GM12878 (cell line): ENCODE measurements at regions not wholly inside any gene's neighbourhood (a gene's known extent, or its start where the extent isn't known, plus 50 kb on each side); places are given as distances from the start of the nearest gene placed in this dataset.

Experiments used
- ATAC-seq: fragments of 200-7000 bp; cut with Tn5 transposase; 3 replicates; pipeline ENCODE4 v1.9.1; 2020; ENCODE audit warnings: mild to moderate bottlenecking, moderate library complexity
- BruUV-seq: library from RNA; stranded (reverse); fragments of 400-500 nt; replicated peaks from 2 replicates; lab custom pipeline; 2021; lab: Mats Ljungman, UMichigan
- CTCF ChIA-PET: fragments of 300-600 bp; sonication (Branson Sonifier 250); formaldehyde crosslinking; extraction: SDS; loops from one replicate; lab custom pipeline; 2021; ENCODE audit warnings: inconsistent platforms; lab: Yijun Ruan, JAX
- POLR2A ChIA-PET: fragments of 350-600 bp; formaldehyde crosslinking; extraction: SDS; loops from one replicate; lab custom pipeline; 2021; ENCODE audit warnings: inconsistent platforms; lab: Charles Lee
- RAD21 ChIA-PET: fragments of 300-600 bp; sonication (Branson Sonifier 250); formaldehyde crosslinking; loops from one replicate; lab custom pipeline; 2023; ENCODE audit warnings: antibody characterized with exemption; ENCODE audit not compliant: unreplicated experiment; lab: Charles Lee
- SMC1A ChIA-PET: fragments of 300-600 bp; sonication (Branson Sonifier 250); formaldehyde crosslinking; loops from one replicate; lab custom pipeline; 2023; ENCODE audit not compliant: unreplicated experiment, uncharacterized antibody; lab: Charles Lee
- DNase-seq: peaks from one replicate; pipeline ENCODE4 v3.0.0-alpha.2; 2011; ENCODE audit warnings: low read depth, low spot score
- FAIRE-seq: peaks from 3 replicates; lab custom pipeline; 2011; peaks lifted over from hg19 to GRCh38; lab: Jason Lieb, UNC
- H2AFZ ChIP-seq: 2 replicates; pipeline ENCODE4 v1.6.0; 2011; ENCODE audit warnings: low read depth, low read length, control low read depth; ENCODE audit not compliant: control insufficient read depth
- H3K27ac ChIP-seq: 2 replicates; pipeline ENCODE4 v1.5.1; 2011; ENCODE audit warnings: control low read depth; ENCODE audit not compliant: control insufficient read depth, insufficient read depth
- H3K27me3 ChIP-seq, 2 experiments: replicated peaks in 1 of 2; 2 replicates each; pipeline versions ENCODE4 v1.6.0 to v1.6.1; 2011; ENCODE audit warnings: low read length in 1 of 2; ENCODE audit not compliant: control insufficient read depth in 2 of 2, insufficient read depth in 2 of 2
- H3K36me3 ChIP-seq, 2 experiments: 2 replicates each; pipeline ENCODE4 v1.5.1; 2011; ENCODE audit warnings: low read length in 1 of 2; ENCODE audit not compliant: control insufficient read depth in 2 of 2, insufficient read depth in 2 of 2
- H3K4me1 ChIP-seq: 2 replicates; pipeline ENCODE4 v1.6.1; 2011; ENCODE audit warnings: mild to moderate bottlenecking, low read length, moderate library complexity, mixed read lengths; ENCODE audit not compliant: control insufficient read depth, insufficient read depth
- H3K4me2 ChIP-seq: 2 replicates; pipeline ENCODE4 v1.6.0; 2011; ENCODE audit warnings: control low read depth; ENCODE audit not compliant: control insufficient read depth, insufficient read depth
- H3K4me3 ChIP-seq: fragments of 200-600 bp; sonication (generic); 2 replicates; pipeline ENCODE4 v1.5.1; 2016
- H3K79me2 ChIP-seq: 2 replicates; pipeline ENCODE4 v1.6.0; 2011; ENCODE audit warnings: low read length; ENCODE audit not compliant: control insufficient read depth, insufficient read depth
- H3K9ac ChIP-seq: 2 replicates; pipeline ENCODE4 v1.8.0; 2011; ENCODE audit warnings: low read length, control low read depth, mixed read lengths; ENCODE audit not compliant: control insufficient read depth, insufficient read depth
- H3K9me3 ChIP-seq: replicated peaks from 3 replicates; pipeline ENCODE4 v1.5.1; 2011; ENCODE audit warnings: mild to moderate bottlenecking, low read length; ENCODE audit not compliant: control insufficient read depth, insufficient read depth
- H4K20me1 ChIP-seq: 2 replicates; pipeline ENCODE4 v1.6.0; 2011; ENCODE audit not compliant: control insufficient read depth, insufficient read depth
- CBFB ChIP-seq: IDR thresholded peaks from 2 replicates; pipeline ENCODE4 v1.6.1; 2016; ENCODE audit warnings: antibody characterized with exemption, low read depth
- CBX3 ChIP-seq: fragments of 200-600 bp; sonication (generic); IDR thresholded peaks from 2 replicates; pipeline ENCODE4 v1.6.1; 2016; ENCODE audit warnings: low read depth, borderline replicate concordance
- CEBPB ChIP-seq, 2 experiments: fragments of 150-350 bp in 1 of 2; IDR thresholded peaks; 2 replicates each; pipeline ENCODE4 v1.6.1; 2012 to 2014; ENCODE audit warnings: low read depth in 2 of 2, low read length in 2 of 2, borderline replicate concordance in 1 of 2, inconsistent platforms in 1 of 2
- EP300 ChIP-seq, 2 experiments: fragments of 150-350 bp in 1 of 2; IDR thresholded peaks; 2 replicates each; pipeline ENCODE4 v1.6.1; 2011 to 2012; ENCODE audit warnings: low read depth in 2 of 2, low read length in 2 of 2, borderline replicate concordance in 1 of 2, improper control_type of control experiment in 1 of 2, inconsistent platforms in 1 of 2; ENCODE audit not compliant: control insufficient read depth in 1 of 2
- ETV6 ChIP-seq, 2 experiments: fragments of 450-650 bp in 1 of 2; IDR thresholded peaks in 1 of 2; conservative IDR thresholded peaks in 1 of 2; 2 replicates each; pipeline ENCODE4 v1.6.1; 2014; ENCODE audit warnings: antibody characterized with exemption in 1 of 2, borderline replicate concordance in 1 of 2, low read depth in 1 of 2, mild to moderate bottlenecking in 1 of 2, moderate library complexity in 1 of 2
- LARP7 ChIP-seq: fragments of 450-650 bp; IDR thresholded peaks from 2 replicates; pipeline ENCODE4 v1.6.1; 2017; ENCODE audit warnings: mild to moderate bottlenecking
- POLR2A ChIP-seq: IDR thresholded peaks from 2 replicates; pipeline ENCODE4 v1.6.1; 2011; ENCODE audit warnings: low read depth, mild to moderate bottlenecking, low read length
- RELA ChIP-seq: fragments of 450-650 bp; IDR thresholded peaks from 2 replicates; pipeline ENCODE4 v1.8.0; 2014; ENCODE audit warnings: borderline replicate concordance; ENCODE audit not compliant: partially characterized antibody
- SMAD5 ChIP-seq: IDR thresholded peaks from 2 replicates; pipeline ENCODE4 v1.6.1; 2016; ENCODE audit warnings: antibody characterized with exemption, low read depth
- SREBF1 ChIP-seq: IDR thresholded peaks from 2 replicates; pipeline ENCODE4 v1.6.1; 2012; ENCODE audit warnings: mild to moderate bottlenecking, low read length
- SRF ChIP-seq, 2 experiments: IDR thresholded peaks; 2 replicates each; pipeline ENCODE4 v1.6.1; 2011; ENCODE audit warnings: low read depth in 2 of 2, low read length in 2 of 2, mild to moderate bottlenecking in 1 of 2, moderate library complexity in 1 of 2
- TCF12 ChIP-seq: IDR thresholded peaks from 2 replicates; pipeline ENCODE4 v1.6.1; 2011; ENCODE audit warnings: low read depth, mild to moderate bottlenecking, low read length
- ZBTB33 ChIP-seq: fragments of 450-650 bp; IDR thresholded peaks from 2 replicates; pipeline ENCODE4 v1.6.1; 2017; ENCODE audit warnings: mild to moderate bottlenecking
- ZNF622 ChIP-seq: fragments of 450-650 bp; IDR thresholded peaks from 2 replicates; pipeline ENCODE4 v1.6.1; 2017; ENCODE audit warnings: mild to moderate bottlenecking, inconsistent platforms
- WGBS: methylation state at CpG from one replicate; pipeline ENCODE4 v1.1.6; 2016; ENCODE audit warnings: low lambda C conversion rate; ENCODE audit not compliant: insufficient replicate concordance, insufficient coverage; ENCODE audit errors: missing lambda C conversion rate; 5-methylcytosine and 5-hydroxymethylcytosine counted together
- in situ Hi-C: fragments of 300-500 bp; cut with MboI; formaldehyde crosslinking; loops from 9 replicates; pipeline ENCODE4 v1.14.3; 2018; ENCODE audit warnings: mixed read lengths
- intact Hi-C: fragments of 100-400 bp; cut with micrococcal nuclease; formaldehyde crosslinking; loops from one replicate; pipeline ENCODE4 v1.14.2; 2022; ENCODE audit not compliant: unreplicated experiment
- TF ChIP-seq, protein P1 (sequence below): fragments of 450-650 bp; IDR thresholded peaks from 2 replicates; pipeline ENCODE4 v1.6.1; 2018; ENCODE audit warnings: borderline replicate concordance, mild to moderate bottlenecking; ENCODE audit not compliant: partially characterized antibody
- TF ChIP-seq, protein P2 (sequence below): fragments of 450-650 bp; formaldehyde crosslinking; IDR thresholded peaks from 2 replicates; pipeline ENCODE4 v1.5.0; 2022; ENCODE audit warnings: mild to moderate bottlenecking, missing genetic modification characterization

DNA sequence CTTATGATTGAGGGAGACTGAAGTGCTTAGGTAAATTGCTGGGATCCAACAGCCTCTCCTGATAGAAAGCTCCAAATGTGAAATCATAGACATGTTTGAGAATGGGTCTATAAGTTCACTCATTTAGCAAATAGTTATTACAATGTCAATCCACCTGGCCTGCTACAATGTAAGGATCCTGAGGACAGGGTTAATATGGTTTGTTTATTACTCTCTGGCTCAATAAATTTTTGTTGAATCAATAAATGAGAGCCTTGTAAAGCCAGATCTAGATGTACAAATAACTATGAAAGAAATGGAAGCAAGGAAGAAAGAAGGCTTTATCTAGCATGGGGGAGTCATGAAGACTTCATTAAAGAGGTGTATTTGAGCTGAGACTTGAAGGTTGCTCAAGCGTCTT is 165.6 kb upstream of the IGF1 start (continued):
- no peak for TF ChIP-seq SMAD5
- no peak for TF ChIP-seq TCF12
- TF ChIP-seq RELA: no peak

DNA sequence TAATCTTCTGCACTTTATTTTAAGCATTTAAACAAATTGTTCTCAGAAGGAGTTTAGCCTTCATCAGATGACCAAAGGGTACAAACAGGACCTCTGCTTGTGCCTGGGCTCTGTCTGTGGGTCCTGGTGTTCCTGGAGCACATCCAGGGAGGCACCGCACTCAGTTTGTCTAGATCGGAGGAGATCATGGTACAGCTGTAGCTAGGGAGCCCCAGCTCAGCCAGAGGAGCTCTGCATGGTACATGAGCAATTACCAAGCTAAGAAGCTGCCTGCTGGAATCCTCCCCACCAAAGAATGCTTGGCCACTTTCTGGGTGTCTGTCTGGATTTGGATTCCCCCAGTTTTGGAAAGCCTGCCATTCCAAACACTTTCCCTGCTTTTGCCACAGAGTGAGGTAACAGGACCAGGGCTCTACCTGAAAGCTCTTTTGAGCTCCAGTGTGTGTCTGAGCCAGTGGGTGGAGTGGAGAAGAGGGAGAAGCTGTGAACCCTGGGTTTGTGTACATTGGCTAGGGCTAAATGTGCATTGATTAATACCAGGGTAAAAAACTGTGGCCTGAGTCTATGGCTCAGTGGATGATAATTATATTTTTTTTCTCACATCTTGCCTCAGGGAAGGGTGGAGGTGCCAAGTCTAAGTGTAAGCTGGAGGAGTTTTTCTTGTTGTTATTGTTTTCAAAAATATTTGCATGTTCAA is 163.7 kb upstream of the IGF1 start:
- H3K27me3 ChIP-seq: no peaks in the 10 kb centered on the region
- no peaks in the 10 kb centered on the region for H4K20me1 ChIP-seq
- ChIA-PET RAD21 (no interaction called here), SMC1A (interaction anchor here (0.7 kb wide), 1 partner anchor 9 kb away, joined by 3 read pairs; no protein-coding TSS in a partner anchor), CTCF (no interaction called here), POLR2A (no interaction called here)
- no peak overlapping the region for H3K4me3 ChIP-seq
- whole genome bisulfite sequencing: 59% methylated on average over 2 of the region's 2 CpGs
- H3K27ac ChIP-seq: no peak overlapping the region
- DNase-seq (no peak), FAIRE-seq (no peak), ATAC-seq (no peak)
- in situ Hi-C loops: no loop called here
- BruUV-seq: no TSS peak
- H2AFZ ChIP-seq: no peak overlapping the region
- intact Hi-C loops: no loop called here
- no peaks in the 10 kb centered on the region for H3K79me2 ChIP-seq
- no peaks in the 10 kb centered on the region for H3K36me3 ChIP-seq
- no peaks in the 10 kb centered on the region; the same call in 2 of the 3 replicates for H3K9me3 ChIP-seq
- no peak overlapping the region for H3K9ac ChIP-seq
- H3K4me1 ChIP-seq: no peaks in the 10 kb centered on the region
- H3K4me2 ChIP-seq: no peak overlapping the region
- TF ChIP-seq, protein P1, sequence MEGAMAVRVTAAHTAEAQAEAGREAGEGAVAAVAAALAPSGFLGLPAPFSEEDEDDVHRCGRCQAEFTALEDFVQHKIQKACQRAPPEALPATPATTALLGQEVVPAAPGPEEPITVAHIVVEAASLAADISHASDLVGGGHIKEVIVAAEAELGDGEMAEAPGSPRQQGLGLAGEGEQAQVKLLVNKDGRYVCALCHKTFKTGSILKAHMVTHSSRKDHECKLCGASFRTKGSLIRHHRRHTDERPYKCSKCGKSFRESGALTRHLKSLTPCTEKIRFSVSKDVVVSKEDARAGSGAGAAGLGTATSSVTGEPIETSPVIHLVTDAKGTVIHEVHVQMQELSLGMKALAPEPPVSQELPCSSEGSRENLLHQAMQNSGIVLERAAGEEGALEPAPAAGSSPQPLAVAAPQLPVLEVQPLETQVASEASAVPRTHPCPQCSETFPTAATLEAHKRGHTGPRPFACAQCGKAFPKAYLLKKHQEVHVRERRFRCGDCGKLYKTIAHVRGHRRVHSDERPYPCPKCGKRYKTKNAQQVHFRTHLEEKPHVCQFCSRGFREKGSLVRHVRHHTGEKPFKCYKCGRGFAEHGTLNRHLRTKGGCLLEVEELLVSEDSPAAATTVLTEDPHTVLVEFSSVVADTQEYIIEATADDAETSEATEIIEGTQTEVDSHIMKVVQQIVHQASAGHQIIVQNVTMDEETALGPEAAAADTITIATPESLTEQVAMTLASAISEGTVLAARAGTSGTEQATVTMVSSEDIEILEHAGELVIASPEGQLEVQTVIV: no peak
- TF ChIP-seq CBFB (no peak), ETV6 (conservative IDR thresholded peaks at IDR 0.05 in 1 of 2, IDR thresholded peaks at IDR 0.05 in 1 of 2; ENCODE audit: borderline replicate concordance in 1 of 2, low read depth in 1 of 2) (no peak), ZNF622 (no peak), CEBPB (IDR thresholded peaks at IDR 0.05; ENCODE audit: borderline replicate concordance in 1 of 2, low read depth in 2 of 2, low read length in 2 of 2) (no peak), LARP7 (no peak), ZBTB33 (no peak), SREBF1 (no peak), SRF (IDR thresholded peaks at IDR 0.05; ENCODE audit: low read depth in 2 of 2, low read length in 2 of 2) (no peak), CBX3 (no peak), POLR2A (no peak), EP300 (IDR thresholded peaks at IDR 0.05; ENCODE audit: borderline replicate concordance in 1 of 2, control insufficient read depth in 1 of 2, low read depth in 2 of 2, low read length in 2 of 2) (no peak)
- TF ChIP-seq, protein P2, sequence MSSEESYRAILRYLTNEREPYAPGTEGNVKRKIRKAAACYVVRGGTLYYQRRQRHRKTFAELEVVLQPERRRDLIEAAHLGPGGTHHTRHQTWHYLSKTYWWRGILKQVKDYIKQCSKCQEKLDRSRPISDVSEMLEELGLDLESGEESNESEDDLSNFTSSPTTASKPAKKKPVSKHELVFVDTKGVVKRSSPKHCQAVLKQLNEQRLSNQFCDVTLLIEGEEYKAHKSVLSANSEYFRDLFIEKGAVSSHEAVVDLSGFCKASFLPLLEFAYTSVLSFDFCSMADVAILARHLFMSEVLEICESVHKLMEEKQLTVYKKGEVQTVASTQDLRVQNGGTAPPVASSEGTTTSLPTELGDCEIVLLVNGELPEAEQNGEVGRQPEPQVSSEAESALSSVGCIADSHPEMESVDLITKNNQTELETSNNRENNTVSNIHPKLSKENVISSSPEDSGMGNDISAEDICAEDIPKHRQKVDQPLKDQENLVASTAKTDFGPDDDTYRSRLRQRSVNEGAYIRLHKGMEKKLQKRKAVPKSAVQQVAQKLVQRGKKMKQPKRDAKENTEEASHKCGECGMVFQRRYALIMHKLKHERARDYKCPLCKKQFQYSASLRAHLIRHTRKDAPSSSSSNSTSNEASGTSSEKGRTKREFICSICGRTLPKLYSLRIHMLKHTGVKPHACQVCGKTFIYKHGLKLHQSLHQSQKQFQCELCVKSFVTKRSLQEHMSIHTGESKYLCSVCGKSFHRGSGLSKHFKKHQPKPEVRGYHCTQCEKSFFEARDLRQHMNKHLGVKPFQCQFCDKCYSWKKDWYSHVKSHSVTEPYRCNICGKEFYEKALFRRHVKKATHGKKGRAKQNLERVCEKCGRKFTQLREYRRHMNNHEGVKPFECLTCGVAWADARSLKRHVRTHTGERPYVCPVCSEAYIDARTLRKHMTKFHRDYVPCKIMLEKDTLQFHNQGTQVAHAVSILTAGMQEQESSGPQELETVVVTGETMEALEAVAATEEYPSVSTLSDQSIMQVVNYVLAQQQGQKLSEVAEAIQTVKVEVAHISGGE (CRISPR knock-in tag): no peak
